ENCODE measurements at regions not wholly inside any gene's neighbourhood (a gene's known extent, or its start where the extent isn't known, plus 50 kb on each side); places are given as distances from the start of the nearest gene placed in this dataset.

DNA sequence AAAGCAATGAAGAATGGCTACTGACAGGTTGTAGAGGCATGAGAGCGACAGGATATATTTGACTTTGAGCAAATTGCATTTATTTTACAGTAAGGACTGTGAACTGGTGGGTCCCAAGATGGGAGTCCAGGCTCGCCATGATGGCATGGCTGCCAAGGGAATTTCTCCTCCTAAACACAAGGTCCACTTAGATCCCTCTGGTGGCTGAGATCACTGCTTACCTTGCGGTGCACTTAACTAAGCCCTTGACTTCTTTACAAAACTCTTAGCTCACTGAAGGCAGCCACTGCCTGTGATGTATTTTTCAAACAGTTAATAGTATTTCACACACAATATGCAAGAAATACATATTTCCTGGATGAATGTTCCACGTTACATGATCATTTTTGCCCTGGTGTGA lies 50.3 kb upstream of the SORBS2 start:
- Histone ChIP-seq H3K36me3 (no peaks in the 10 kb centered on the region), H3K4me3 (no peak overlapping the region), H3K27me3 (no peaks in the 10 kb centered on the region), H3K9me3 (peaks cover 0 to 10% of the 10 kb centered on the region in 2 donors), H3K27ac (peak overlapping the region in 1 of 2 donors; percentile 86), H3K4me1 (peaks cover 0 to 12% of the 10 kb centered on the region in 2 donors)
- DNase-seq (ENCODE audit: low spot score) = no peak
- TF ChIP-seq CTCF (IDR thresholded peaks at IDR 0.05) = no peak

- H3K27me3 ChIP-seq = no peaks in the 10 kb centered on the region
- peak overlapping the region; percentile 54 to 86 for H3K27ac ChIP-seq
- no peaks in the 10 kb centered on the region for H3K9me3 ChIP-seq
- H3K4me1 ChIP-seq = peaks cover 0 to 10% of the 10 kb centered on the region in 2 donors
- no peaks in the 10 kb centered on the region for H3K36me3 ChIP-seq
- no peak for DNase-seq (ENCODE audit: low spot score)
- no peak overlapping the region for H3K4me3 ChIP-seq
- TF ChIP-seq CTCF (IDR thresholded peaks at IDR 0.05) = no peak
Measured at GRCh38 chr4:185863946-185864345, 52.0 kb upstream of the SORBS2 start.

GRCh38 chr4:185865901-185866328 lies 53.9 kb upstream of the SORBS2 start:
- H3K4me3 ChIP-seq = no peak overlapping the region
- no peaks in the 10 kb centered on the region for H3K9me3 ChIP-seq
- no peak for DNase-seq (ENCODE audit: low spot score)
- TF ChIP-seq CTCF (IDR thresholded peaks at IDR 0.05) = no peak
- peaks cover 0 to 4% of the 10 kb centered on the region in 2 donors for H3K4me1 ChIP-seq
- peak overlapping the region; percentile 54 to 86 for H3K27ac ChIP-seq
- no peaks in the 10 kb centered on the region for H3K27me3 ChIP-seq
- no peaks in the 10 kb centered on the region for H3K36me3 ChIP-seq

GRCh38 chr4:185867770-185868169 lies 55.8 kb upstream of the SORBS2 start:
- Histone ChIP-seq H3K27me3 (no peaks in the 10 kb centered on the region), H3K4me1 (peaks cover 0 to 7% of the 10 kb centered on the region in 2 donors), H3K9me3 (no peaks in the 10 kb centered on the region), H3K36me3 (no peaks in the 10 kb centered on the region), H3K4me3 (no peak overlapping the region), H3K27ac (peak overlapping the region; percentile 54 to 86)
- DNase-seq (ENCODE audit: low spot score) = no peak
- TF ChIP-seq CTCF (IDR thresholded peaks at IDR 0.05) = no peak

GRCh38 chr4:185868983-185869382 lies 57.0 kb upstream of the SORBS2 start:
- H3K27me3 ChIP-seq = no peaks in the 10 kb centered on the region
- H3K27ac ChIP-seq = peak overlapping the region; percentile 45 to 86
- H3K36me3 ChIP-seq = no peaks in the 10 kb centered on the region
- TF ChIP-seq CTCF (IDR thresholded peaks at IDR 0.05) = no peak
- peaks cover 0 to 7% of the 10 kb centered on the region in 2 donors for H3K4me1 ChIP-seq
- no peak for DNase-seq (ENCODE audit: low spot score)
- H3K4me3 ChIP-seq = no peak overlapping the region
- H3K9me3 ChIP-seq = no peaks in the 10 kb centered on the region

GRCh38 chr4:185869427-185869826 lies 57.4 kb upstream of the SORBS2 start:
- Histone ChIP-seq H3K4me3 (no peak overlapping the region), H3K27me3 (no peaks in the 10 kb centered on the region), H3K9me3 (no peaks in the 10 kb centered on the region), H3K36me3 (no peaks in the 10 kb centered on the region), H3K27ac (peak overlapping the region; percentile 45 to 86), H3K4me1 (peaks cover 0 to 7% of the 10 kb centered on the region in 2 donors)
- no peak for TF ChIP-seq CTCF (IDR thresholded peaks at IDR 0.05)
- DNase-seq (ENCODE audit: low spot score) = no peak

Data from right atrium auricular region (tissue), 2 donors.